H9 (cell line): ENCODE measurements at regions not wholly inside any gene's neighbourhood (a gene's known extent, or its start where the extent isn't known, plus 50 kb on each side); places are given as distances from the start of the nearest gene placed in this dataset.

Experiments
- DNase-seq: peaks from one replicate; pipeline ENCODE4 v3.0.0-alpha.2; 2017
- H2AFZ ChIP-seq: one replicate; pipeline ENCODE4 v1.6.1; 2013; ENCODE audit warnings: mild to moderate bottlenecking, low read length, control low read depth, moderate library complexity
- H2AK5ac ChIP-seq: 2 replicates; pipeline ENCODE4 v1.6.1; 2013; ENCODE audit warnings: low read length, control low read depth, mixed read lengths; ENCODE audit not compliant: insufficient read length
- H2BK120ac ChIP-seq: one replicate; pipeline ENCODE4 v1.6.1; 2013; ENCODE audit warnings: low read depth, mild to moderate bottlenecking, low read length, control low read depth, inconsistent platforms; ENCODE audit not compliant: poor library complexity, severe bottlenecking
- H2BK12ac ChIP-seq: 2 replicates; pipeline ENCODE4 v1.6.1; 2013; ENCODE audit warnings: low read length, control low read depth, mixed read lengths, low read depth; ENCODE audit not compliant: insufficient read length
- H2BK15ac ChIP-seq: 2 replicates; pipeline ENCODE4 v1.6.1; 2013; ENCODE audit warnings: low read depth, low read length, control low read depth
- H2BK20ac ChIP-seq: one replicate; pipeline ENCODE4 v1.6.1; 2013; ENCODE audit warnings: low read depth, mild to moderate bottlenecking, low read length, control low read depth, inconsistent platforms; ENCODE audit not compliant: poor library complexity, severe bottlenecking
- H2BK5ac ChIP-seq: 2 replicates; pipeline ENCODE4 v1.6.1; 2013; ENCODE audit warnings: low read length, control low read depth, mixed read lengths; ENCODE audit not compliant: insufficient read length
- H3K14ac ChIP-seq: 2 replicates; pipeline ENCODE4 v1.6.1; 2013; ENCODE audit warnings: low read length, control low read depth; ENCODE audit not compliant: insufficient read depth
- H3K18ac ChIP-seq: 2 replicates; pipeline ENCODE4 v1.6.1; 2013; ENCODE audit warnings: low read depth, mild to moderate bottlenecking, mixed read lengths, low read length, control low read depth; ENCODE audit not compliant: insufficient read length
- H3K23ac ChIP-seq: 2 replicates; pipeline ENCODE4 v1.6.1; 2013; ENCODE audit warnings: low read length, control low read depth, mixed read lengths, low read depth; ENCODE audit not compliant: insufficient read length
- H3K23me2 ChIP-seq: 2 replicates; pipeline ENCODE4 v1.6.1; 2013; ENCODE audit warnings: low read depth, mild to moderate bottlenecking, mixed read lengths, low read length, control low read depth; ENCODE audit not compliant: insufficient read length, poor library complexity, severe bottlenecking
- H3K27ac ChIP-seq: 2 replicates; pipeline ENCODE4 v1.5.1; 2013; ENCODE audit warnings: low read length, control low read depth, mixed read lengths, low read depth; ENCODE audit not compliant: insufficient read length
- H3K27me3 ChIP-seq: 2 replicates; pipeline ENCODE4 v1.6.1; 2013; ENCODE audit warnings: low read length, control low read depth, inconsistent platforms; ENCODE audit not compliant: insufficient read depth
- H3K4ac ChIP-seq: 2 replicates; pipeline ENCODE4 v1.6.1; 2013; ENCODE audit warnings: low read depth, mild to moderate bottlenecking, control low read depth, inconsistent platforms, low read length, moderate library complexity
- H3K4me1 ChIP-seq: 2 replicates; pipeline ENCODE4 v1.6.1; 2013; ENCODE audit warnings: low read length, control low read depth, inconsistent platforms; ENCODE audit not compliant: insufficient read depth
- H3K4me2 ChIP-seq: 2 replicates; pipeline ENCODE4 v1.6.1; 2013; ENCODE audit warnings: low read length, control low read depth, mixed read lengths; ENCODE audit not compliant: insufficient read length, insufficient read depth
- H3K56ac ChIP-seq: 2 replicates; pipeline ENCODE4 v1.6.1; 2013; ENCODE audit warnings: low read depth, mild to moderate bottlenecking, mixed read lengths, low read length, control low read depth; ENCODE audit not compliant: insufficient read length
- H3K79me1 ChIP-seq: 2 replicates; pipeline ENCODE4 v1.6.1; 2013; ENCODE audit warnings: low read depth, mild to moderate bottlenecking, moderate library complexity, low read length, control low read depth, inconsistent platforms; ENCODE audit not compliant: insufficient read depth, poor library complexity, severe bottlenecking
- H3K79me2 ChIP-seq: 2 replicates; pipeline ENCODE4 v1.6.1; 2013; ENCODE audit warnings: low read length, control low read depth, inconsistent platforms; ENCODE audit not compliant: insufficient read depth
- H3K9ac ChIP-seq: 2 replicates; pipeline ENCODE4 v1.6.1; 2013; ENCODE audit warnings: low read length, control low read depth, mixed read lengths; ENCODE audit not compliant: insufficient read length; ENCODE audit errors: extremely low read depth
- H3K9me3 ChIP-seq: one replicate; pipeline ENCODE4 v1.6.1; 2013; ENCODE audit warnings: low read depth, low read length, inconsistent platforms; ENCODE audit not compliant: control insufficient read depth
- H3T11ph ChIP-seq: one replicate; pipeline ENCODE4 v1.6.1; 2013; ENCODE audit warnings: mild to moderate bottlenecking, low read length, control low read depth, inconsistent platforms
- H4K20me1 ChIP-seq: one replicate; pipeline ENCODE4 v1.6.1; 2013; ENCODE audit not compliant: control insufficient read depth, insufficient read length, insufficient read depth
- H4K5ac ChIP-seq: 2 replicates; pipeline ENCODE4 v1.6.1; 2013; ENCODE audit warnings: low read depth, mild to moderate bottlenecking, mixed read lengths, low read length, control low read depth; ENCODE audit not compliant: insufficient read length
- H4K8ac ChIP-seq: replicated peaks from 2 replicates; pipeline ENCODE4 v1.6.1; 2013; ENCODE audit warnings: low read length, control low read depth, mixed read lengths, low read depth; ENCODE audit not compliant: insufficient read length
- H4K91ac ChIP-seq: 2 replicates; pipeline ENCODE4 v1.6.1; 2013; ENCODE audit warnings: low read depth, mild to moderate bottlenecking, moderate library complexity, mixed read lengths, low read length, control low read depth; ENCODE audit not compliant: insufficient read length
- H3K27ac Mint-ChIP-seq, 3 experiments: 2 replicates in 2 of 3; 3 replicates in 1 of 3; pipeline ENCODE4 v1.8.0; 2020 to 2021; ENCODE audit warnings: mixed read lengths in 3 of 3, mild to moderate bottlenecking in 1 of 3, moderate library complexity in 1 of 3
- H3K27me3 Mint-ChIP-seq: 2 replicates; pipeline ENCODE4 v1.8.0; 2021; ENCODE audit warnings: low read depth, mild to moderate bottlenecking, moderate library complexity, mixed read lengths
- H3K36me3 Mint-ChIP-seq, 3 experiments: 2 replicates in 2 of 3; 3 replicates in 1 of 3; pipeline ENCODE4 v1.8.0; 2020 to 2021; ENCODE audit warnings: low read depth in 3 of 3, mixed read lengths in 3 of 3; ENCODE audit not compliant: insufficient read depth in 1 of 3
- H3K4me1 Mint-ChIP-seq, 2 experiments: 2 replicates each; pipeline ENCODE4 v1.8.0; 2020; ENCODE audit warnings: mixed read lengths in 2 of 2
- H3K4me3 Mint-ChIP-seq, 2 experiments: 2 replicates in 1 of 2; 3 replicates in 1 of 2; pipeline ENCODE4 v1.8.0; 2020 to 2021; ENCODE audit warnings: mild to moderate bottlenecking in 2 of 2, mixed read lengths in 2 of 2, moderate library complexity in 1 of 2
- H3K9me3 Mint-ChIP-seq, 2 experiments: 2 replicates in 1 of 2; 3 replicates in 1 of 2; pipeline ENCODE4 v1.8.0; 2020; ENCODE audit warnings: mild to moderate bottlenecking in 2 of 2, mixed read lengths in 2 of 2, moderate library complexity in 1 of 2
- CTCF ChIP-seq: fragments of 200-600 bp; sonication (generic); conservative IDR thresholded peaks from 3 replicates; pipeline ENCODE4 v1.8.0; 2021; ENCODE audit warnings: antibody characterized with exemption, mild to moderate bottlenecking
- WGBS: extraction: QIAGEN DNeasy Blood & Tissue Kit; methylation state at CpG from one replicate; pipeline ENCODE4 v1.1.7; 2013; ENCODE audit warnings: missing lambda C conversion rate, low lambda C conversion rate, mixed read lengths; ENCODE audit not compliant: insufficient read length; ENCODE audit errors: extremely low coverage; 5-methylcytosine and 5-hydroxymethylcytosine counted together

GRCh38 chr5:15338546-15338945 lies 161.4 kb upstream of the FBXL7 start:
- Histone ChIP-seq H3K9me3 (no peaks in the 10 kb centered on the region), H2BK15ac (no peak overlapping the region), H3T11ph (no peak overlapping the region), H3K14ac (no peak overlapping the region), H2BK5ac (no peak overlapping the region), H3K9ac (no peak overlapping the region), H3K4ac (no peak overlapping the region), H3K79me2 (no peaks in the 10 kb centered on the region), H3K27me3 (no peaks in the 10 kb centered on the region), H3K56ac (no peak overlapping the region), H3K27ac (no peak overlapping the region), H4K8ac (no peak overlapping the region), H2AFZ (no peak overlapping the region), H4K91ac (no peak overlapping the region), H3K4me2 (no peak overlapping the region), H3K23me2 (no peaks in the 10 kb centered on the region), H3K4me1 (no peaks in the 10 kb centered on the region), H3K18ac (no peak overlapping the region), H2BK120ac (no peak overlapping the region), H2AK5ac (no peak overlapping the region), H2BK12ac (no peak overlapping the region), H2BK20ac (no peak overlapping the region), H4K20me1 (no peaks in the 10 kb centered on the region), H3K23ac (no peak overlapping the region), H3K79me1 (no peaks in the 10 kb centered on the region), H4K5ac (no peak overlapping the region)
- TF ChIP-seq CTCF: no peak
- Mint-ChIP-seq H3K9me3 (no peaks in the 10 kb centered on the region; a peak in 2 of 5 replicates), H3K4me3 (no peak overlapping the region), H3K4me1 (peaks cover 0 to 5% of the 10 kb centered on the region in 2 experiments; a peak in 2 of 4 replicates), H3K36me3 (peaks cover 0 to 2% (median 0%) of the 10 kb centered on the region in 3 experiments; a peak in 1 of 7 replicates), H3K27me3 (no peaks in the 10 kb centered on the region), H3K27ac (no peak overlapping the region)
- WGBS: no CpG with 5 or more reads among the region's 1 CpG
- DNase-seq: no peak
